ENCODE measurements at regions not wholly inside any gene's neighbourhood (a gene's known extent, or its start where the extent isn't known, plus 50 kb on each side); places are given as distances from the start of the nearest gene placed in this dataset.
"Not testable (repeated sequence)": the region's sequence is repeated elsewhere in the genome, so short reads cannot be mapped to it uniquely, and the experiment has no call there.

GRCh38 chr2:13676269-13676668 lies 956.2 kb upstream of the LRATD1 start:
- Mint-ChIP-seq H3K27me3 (no peaks in the 10 kb centered on the region), H3K4me1 (ENCODE audit: low read depth) (no peaks in the 10 kb centered on the region), H3K36me3 (no peaks in the 10 kb centered on the region), H3K27ac (no peak overlapping the region), H3K9me3 (ENCODE audit: low read depth) (no peaks in the 10 kb centered on the region), H3K4me3 (no peak overlapping the region)

DNA sequence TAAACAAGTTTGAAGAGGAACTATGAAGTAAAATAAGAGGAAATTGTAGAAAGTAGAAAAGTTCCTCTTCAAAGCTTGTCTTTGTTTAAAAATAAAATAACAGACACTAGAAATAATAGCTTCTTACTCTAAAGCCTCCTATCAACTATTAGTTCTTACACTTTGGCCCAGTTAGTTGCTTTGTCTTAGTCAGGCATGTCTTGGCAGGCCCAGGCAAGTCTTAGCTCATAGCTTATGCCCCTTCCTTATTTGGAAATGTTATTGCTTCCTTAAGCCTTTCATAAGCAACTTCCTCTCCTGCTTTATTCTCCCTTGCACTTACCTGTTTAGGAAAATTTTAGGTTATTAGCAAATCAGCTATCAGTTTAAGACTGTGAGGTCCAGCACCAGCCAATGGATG lies 950.6 kb upstream of the LRATD1 start:
- H3K36me3 Mint-ChIP-seq, result no peaks in the 10 kb centered on the region
- no peak overlapping the region for H3K27ac Mint-ChIP-seq
- no peak overlapping the region for H3K4me3 Mint-ChIP-seq
- H3K4me1 Mint-ChIP-seq (ENCODE audit: low read depth), result no peaks in the 10 kb centered on the region
- no peaks in the 10 kb centered on the region for H3K27me3 Mint-ChIP-seq
- no peaks in the 10 kb centered on the region for H3K9me3 Mint-ChIP-seq (ENCODE audit: low read depth)

DNA sequence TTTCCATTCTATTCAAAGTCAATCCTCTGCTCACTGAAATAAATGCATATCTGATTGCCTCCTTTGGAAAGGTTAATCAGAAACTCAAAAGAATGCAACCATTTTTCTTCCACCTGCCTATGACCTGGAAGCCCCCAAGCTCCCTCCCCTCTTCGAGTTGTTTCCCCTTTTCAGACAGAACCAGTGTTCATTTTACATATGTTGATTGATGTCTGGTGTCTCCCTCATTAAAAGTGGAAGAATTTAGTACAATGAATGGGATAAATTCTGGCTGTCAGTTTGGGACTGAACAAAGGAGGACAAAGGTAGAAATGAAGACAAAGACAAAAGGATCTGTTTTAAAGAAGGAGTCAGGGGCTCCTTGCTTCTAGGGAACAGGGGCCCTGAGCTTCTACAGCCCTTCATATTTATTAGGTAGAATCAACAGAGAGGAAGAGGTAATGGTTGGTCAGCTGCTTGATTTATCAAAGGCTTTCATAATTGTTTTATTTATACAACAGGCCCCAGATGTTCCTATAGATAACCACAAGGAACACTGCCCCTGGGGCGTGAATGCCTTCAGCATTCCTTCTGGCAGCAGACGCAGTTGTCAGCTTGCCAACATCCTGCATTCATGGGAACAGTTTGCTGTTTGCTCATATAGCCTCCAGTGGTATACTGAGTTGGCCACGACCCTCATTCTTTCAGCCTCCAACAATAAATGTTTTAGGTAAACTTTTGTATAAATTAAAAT lies 949.8 kb upstream of the LRATD1 start:
- no peaks in the 10 kb centered on the region for H3K4me1 Mint-ChIP-seq (ENCODE audit: low read depth)
- H3K36me3 Mint-ChIP-seq, result no peaks in the 10 kb centered on the region
- no peak overlapping the region for H3K4me3 Mint-ChIP-seq

DNA sequence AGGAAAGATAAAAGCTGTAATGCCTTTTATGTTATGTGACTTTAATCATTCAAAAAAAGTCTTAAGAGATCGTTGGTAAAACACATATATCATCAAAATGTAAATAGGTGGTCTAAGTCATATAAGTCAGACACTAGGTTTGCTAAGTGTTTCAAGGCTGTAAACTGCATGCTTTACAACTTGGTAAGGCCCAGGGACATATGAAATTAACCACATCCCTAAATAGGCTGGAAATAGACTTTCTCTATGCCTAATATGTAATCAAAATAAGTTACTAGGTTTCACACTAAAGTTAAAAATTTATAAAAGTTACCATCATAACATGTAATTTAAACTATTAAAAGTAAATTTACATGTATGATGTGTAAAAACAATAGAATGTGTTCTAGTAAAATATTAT lies 946.3 kb upstream of the LRATD1 start:
- H3K27me3 Mint-ChIP-seq, result no peaks in the 10 kb centered on the region
- no peak overlapping the region for H3K4me3 Mint-ChIP-seq
- H3K4me1 Mint-ChIP-seq (ENCODE audit: low read depth), result no peaks in the 10 kb centered on the region
- H3K27ac Mint-ChIP-seq, result no peak overlapping the region
- H3K9me3 Mint-ChIP-seq (ENCODE audit: low read depth), result no peaks in the 10 kb centered on the region
- no peaks in the 10 kb centered on the region for H3K36me3 Mint-ChIP-seq

More for the DNA sequence above, 949.8 kb upstream of the LRATD1 start:
- no peaks in the 10 kb centered on the region for H3K9me3 Mint-ChIP-seq (ENCODE audit: low read depth)
- H3K27ac Mint-ChIP-seq, result no peak overlapping the region
- no peaks in the 10 kb centered on the region for H3K27me3 Mint-ChIP-seq

DNA sequence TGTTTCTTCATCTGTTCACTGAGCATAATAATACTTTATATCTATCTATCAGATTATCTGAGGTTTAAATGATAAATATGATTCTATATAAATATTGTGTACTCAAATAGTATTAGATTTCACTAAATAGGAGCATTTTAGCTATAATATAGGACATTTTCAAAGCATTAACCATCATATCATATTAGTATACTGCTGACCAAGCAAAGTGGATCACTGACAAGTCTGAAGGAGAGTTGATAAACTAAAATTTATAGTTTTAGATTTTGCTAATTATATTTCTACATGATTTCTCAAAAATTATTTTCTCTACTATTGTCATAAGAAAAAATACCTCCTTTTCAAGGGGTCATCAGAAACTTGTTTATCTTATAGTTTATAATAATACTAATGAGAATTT lies 937.8 kb upstream of the LRATD1 start:
- H3K9me3 Mint-ChIP-seq (ENCODE audit: low read depth), result no peaks in the 10 kb centered on the region
- no peaks in the 10 kb centered on the region for H3K27me3 Mint-ChIP-seq
- H3K27ac Mint-ChIP-seq, result no peak overlapping the region
- H3K4me3 Mint-ChIP-seq, result no peak overlapping the region
- H3K36me3 Mint-ChIP-seq, result no peaks in the 10 kb centered on the region
- no peaks in the 10 kb centered on the region for H3K4me1 Mint-ChIP-seq (ENCODE audit: low read depth)

DNA sequence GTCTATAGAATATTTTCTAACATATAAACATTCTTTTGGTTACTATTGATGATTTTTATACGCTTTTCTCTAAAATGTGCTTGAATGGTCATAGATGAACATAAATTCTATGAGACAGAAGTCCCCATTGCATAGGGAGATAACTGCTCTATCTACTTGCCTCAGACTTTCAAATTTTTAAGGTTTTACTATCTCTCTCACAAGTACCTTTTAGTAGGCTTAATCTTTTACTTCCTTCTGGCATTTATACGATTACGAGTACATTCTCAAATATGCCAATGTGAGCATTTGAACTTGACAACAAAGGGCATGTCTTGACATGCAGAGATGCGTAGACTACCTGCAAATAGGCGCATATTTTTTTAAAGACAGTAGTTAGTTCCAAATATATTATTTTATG lies 935.9 kb upstream of the LRATD1 start:
- Mint-ChIP-seq H3K36me3 (no peaks in the 10 kb centered on the region), H3K4me3 (no peak overlapping the region), H3K9me3 (ENCODE audit: low read depth) (no peaks in the 10 kb centered on the region), H3K27ac (no peak overlapping the region), H3K4me1 (ENCODE audit: low read depth) (no peaks in the 10 kb centered on the region), H3K27me3 (no peaks in the 10 kb centered on the region)

GRCh38 chr2:13698847-13699246 lies 933.7 kb upstream of the LRATD1 start:
- Mint-ChIP-seq H3K27ac (no peak overlapping the region), H3K4me3 (no peak overlapping the region), H3K4me1 (ENCODE audit: low read depth) (no peaks in the 10 kb centered on the region), H3K9me3 (ENCODE audit: low read depth) (no peaks in the 10 kb centered on the region), H3K27me3 (no peaks in the 10 kb centered on the region), H3K36me3 (no peaks in the 10 kb centered on the region)

GRCh38 chr2:13699939-13700338 lies 932.6 kb upstream of the LRATD1 start:
- not testable (repeated sequence) for H3K36me3 Mint-ChIP-seq; H3K27ac Mint-ChIP-seq; H3K4me1 Mint-ChIP-seq (ENCODE audit: low read depth); H3K27me3 Mint-ChIP-seq; H3K9me3 Mint-ChIP-seq (ENCODE audit: low read depth); H3K4me3 Mint-ChIP-seq

- Mint-ChIP-seq H3K27ac (no peak overlapping the region), H3K27me3 (no peaks in the 10 kb centered on the region), H3K9me3 (ENCODE audit: low read depth) (peaks cover 12% of the 10 kb centered on the region), H3K36me3 (no peaks in the 10 kb centered on the region), H3K4me1 (ENCODE audit: low read depth) (no peaks in the 10 kb centered on the region), H3K4me3 (no peak overlapping the region)
These were observed 921.4 kb upstream of the LRATD1 start for GRCh38 chr2:13711154-13711553.

DNA sequence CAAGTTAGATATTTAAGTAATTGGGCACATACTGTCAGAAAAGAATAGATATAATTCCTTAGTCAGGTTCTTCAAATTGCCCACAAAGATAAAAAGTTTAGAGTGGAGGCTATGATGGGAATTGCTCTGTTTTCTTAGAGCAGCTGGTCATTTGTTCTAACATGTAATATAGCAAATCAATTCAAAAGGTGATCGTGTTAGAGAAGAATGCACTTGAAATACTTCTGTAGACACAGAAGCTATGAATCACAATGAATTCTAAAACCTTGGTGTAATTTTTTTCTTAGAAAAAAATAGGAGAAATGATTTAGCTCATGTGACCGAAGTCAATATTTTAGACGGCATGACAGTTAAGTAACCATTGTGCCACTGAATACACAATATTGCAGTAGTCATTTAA lies 918.1 kb upstream of the LRATD1 start:
- Mint-ChIP-seq H3K27ac (no peak overlapping the region), H3K4me1 (ENCODE audit: low read depth) (no peaks in the 10 kb centered on the region), H3K36me3 (no peaks in the 10 kb centered on the region), H3K4me3 (no peak overlapping the region), H3K27me3 (no peaks in the 10 kb centered on the region), H3K9me3 (ENCODE audit: low read depth) (peaks cover 8% of the 10 kb centered on the region)

- H3K4me1 Mint-ChIP-seq (ENCODE audit: low read depth), result no peaks in the 10 kb centered on the region
- H3K4me3 Mint-ChIP-seq, result no peak overlapping the region
- no peaks in the 10 kb centered on the region for H3K27me3 Mint-ChIP-seq
These were observed 906.6 kb upstream of the LRATD1 start for GRCh38 chr2:13725945-13726344.

GRCh38 chr2:13745330-13745729 lies 887.2 kb upstream of the LRATD1 start:
- H3K36me3 Mint-ChIP-seq, result no peaks in the 10 kb centered on the region
- no peak overlapping the region for H3K4me3 Mint-ChIP-seq
- H3K27me3 Mint-ChIP-seq, result no peaks in the 10 kb centered on the region
- H3K27ac Mint-ChIP-seq, result no peak overlapping the region
- H3K4me1 Mint-ChIP-seq (ENCODE audit: low read depth), result no peaks in the 10 kb centered on the region
- H3K9me3 Mint-ChIP-seq (ENCODE audit: low read depth), result peaks cover 18% of the 10 kb centered on the region

More at GRCh38 chr2:13725945-13726344, 906.6 kb upstream of the LRATD1 start:
- Mint-ChIP-seq H3K9me3 (ENCODE audit: low read depth) (peaks cover 24% of the 10 kb centered on the region), H3K27ac (no peak overlapping the region), H3K36me3 (no peaks in the 10 kb centered on the region)

DNA sequence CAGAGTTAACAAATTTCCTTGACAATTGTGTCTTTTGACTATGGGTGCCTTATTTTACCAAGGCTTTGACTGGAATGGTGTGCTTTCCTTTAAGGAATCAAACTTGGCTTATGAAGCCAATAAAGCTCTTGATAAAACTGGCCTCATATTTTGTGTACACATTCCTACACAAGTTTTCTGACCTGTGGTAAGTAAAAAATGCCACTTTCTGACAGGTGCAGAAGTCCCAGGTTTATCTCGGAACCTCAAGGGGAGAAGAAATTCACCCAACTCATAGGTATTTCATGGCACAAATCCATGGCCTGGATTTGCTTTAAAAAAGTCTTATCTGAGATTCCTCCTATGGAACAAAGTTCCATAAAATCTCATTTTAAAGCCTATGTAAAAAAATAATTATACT lies 880.6 kb upstream of the LRATD1 start:
- Mint-ChIP-seq H3K36me3 (no peaks in the 10 kb centered on the region), H3K4me3 (no peak overlapping the region), H3K4me1 (ENCODE audit: low read depth) (no peaks in the 10 kb centered on the region), H3K27me3 (no peaks in the 10 kb centered on the region), H3K27ac (no peak overlapping the region), H3K9me3 (ENCODE audit: low read depth) (peaks cover 15% of the 10 kb centered on the region)

DNA sequence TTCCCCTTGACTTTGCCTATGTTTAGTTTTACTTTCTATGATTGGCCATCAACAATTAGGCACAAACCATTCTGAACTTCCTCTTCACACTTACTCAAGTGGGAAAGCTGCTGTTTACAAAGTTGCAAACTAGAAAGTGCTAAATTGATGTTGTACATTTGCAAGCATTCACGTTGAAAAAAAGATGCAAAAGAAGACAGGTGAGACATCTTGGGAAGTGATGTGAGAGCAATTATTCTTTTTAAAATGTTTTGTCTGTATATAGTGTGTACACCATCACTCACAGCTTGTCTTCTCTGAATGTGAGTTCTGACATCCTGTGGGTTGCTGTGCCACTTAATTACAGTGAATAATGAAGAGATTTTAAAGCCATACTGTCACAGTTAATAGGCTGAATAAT lies 874.1 kb upstream of the LRATD1 start:
- Mint-ChIP-seq H3K36me3 (no peaks in the 10 kb centered on the region), H3K4me3 (no peak overlapping the region), H3K9me3 (ENCODE audit: low read depth) (no peaks in the 10 kb centered on the region), H3K27me3 (no peaks in the 10 kb centered on the region), H3K4me1 (ENCODE audit: low read depth) (no peaks in the 10 kb centered on the region), H3K27ac (no peak overlapping the region)

GRCh38 chr2:13768274-13768673 lies 864.2 kb upstream of the LRATD1 start:
- Mint-ChIP-seq H3K9me3 (ENCODE audit: low read depth) (no peaks in the 10 kb centered on the region), H3K27ac (no peak overlapping the region), H3K27me3 (no peaks in the 10 kb centered on the region), H3K36me3 (no peaks in the 10 kb centered on the region), H3K4me1 (ENCODE audit: low read depth) (no peaks in the 10 kb centered on the region), H3K4me3 (no peak overlapping the region)

- Mint-ChIP-seq H3K36me3 (no peaks in the 10 kb centered on the region), H3K4me1 (ENCODE audit: low read depth) (no peaks in the 10 kb centered on the region), H3K27me3 (no peaks in the 10 kb centered on the region)
These were observed 862.2 kb upstream of the LRATD1 start for GRCh38 chr2:13770279-13770678.

More at GRCh38 chr2:13770279-13770678, 862.2 kb upstream of the LRATD1 start:
- H3K4me3 Mint-ChIP-seq, result no peak overlapping the region
- H3K27ac Mint-ChIP-seq, result no peak overlapping the region
- H3K9me3 Mint-ChIP-seq (ENCODE audit: low read depth), result peaks cover 4% of the 10 kb centered on the region

All from activated naive CD8-positive, alpha-beta T cell (primary cell).